ENCODE measurements at regions not wholly inside any gene's neighbourhood (a gene's known extent, or its start where the extent isn't known, plus 50 kb on each side); places are given as distances from the start of the nearest gene placed in this dataset.

- no peak for DNase-seq
These were observed 235.9 kb upstream of the ZNF32 start for GRCh38 chr10:43884501-43885105.

GRCh38 chr10:43882711-43883110 is 234.0 kb upstream of the ZNF32 start:
- no peak for DNase-seq

GRCh38 chr10:43881657-43882056 is 233.0 kb upstream of the ZNF32 start:
- no peak for DNase-seq

GRCh38 chr10:43880160-43880559 is 231.5 kb upstream of the ZNF32 start:
- DNase-seq, result no peak

- no peak for DNase-seq
These were observed 231.1 kb upstream of the ZNF32 start for GRCh38 chr10:43879742-43880141.

- DNase-seq, result no peak
These were observed 230.5 kb upstream of the ZNF32 start for GRCh38 chr10:43879162-43879561.

- DNase-seq, result peak; percentile 91
These were observed 229.7 kb upstream of the ZNF32 start for GRCh38 chr10:43878386-43878785.

GRCh38 chr10:43876976-43877375 is 228.3 kb upstream of the ZNF32 start:
- DNase-seq, result no peak

- DNase-seq, result no peak
These were observed 226.3 kb upstream of the ZNF32 start for GRCh38 chr10:43874984-43875383.

GRCh38 chr10:43873717-43874116 is 225.0 kb upstream of the ZNF32 start:
- no peak for DNase-seq

- DNase-seq, result no peak
These were observed 224.0 kb upstream of the ZNF32 start for GRCh38 chr10:43872644-43873043.

- no peak for DNase-seq
These were observed 222.9 kb upstream of the ZNF32 start for GRCh38 chr10:43871545-43871944.

- DNase-seq, result no peak
These were observed 222.3 kb upstream of the ZNF32 start for GRCh38 chr10:43870968-43871439.

GRCh38 chr10:43869669-43870322 is 221.1 kb upstream of the ZNF32 start:
- no peak for DNase-seq

- DNase-seq, result no peak
These were observed 220.3 kb upstream of the ZNF32 start for GRCh38 chr10:43868952-43869351.

- peak; percentile 98 for DNase-seq
These were observed 219.2 kb upstream of the ZNF32 start for GRCh38 chr10:43867667-43868565.

- no peak for DNase-seq
These were observed 218.4 kb upstream of the ZNF32 start for GRCh38 chr10:43867113-43867512.

GRCh38 chr10:43866712-43867111 is 218.0 kb upstream of the ZNF32 start:
- DNase-seq, result no peak

- DNase-seq, result no peak
These were observed 216.8 kb upstream of the ZNF32 start for GRCh38 chr10:43865265-43866135.

GRCh38 chr10:43864656-43865055 is 216.0 kb upstream of the ZNF32 start:
- no peak for DNase-seq

GRCh38 chr10:43863859-43864591 is 215.3 kb upstream of the ZNF32 start:
- DNase-seq, result peak; percentile 91

- DNase-seq, result no peak
These were observed 214.6 kb upstream of the ZNF32 start for GRCh38 chr10:43863270-43863669.
